ENCODE measurements at regions not wholly inside any gene's neighbourhood (a gene's known extent, or its start where the extent isn't known, plus 50 kb on each side); places are given as distances from the start of the nearest gene placed in this dataset.

- TF ChIP-seq CTCF (IDR thresholded peaks at IDR 0.05; ENCODE audit: insufficient read depth, missing control alignments), result no peak
- DNase-seq (ENCODE audit: insufficient read length, low spot score) (no peak), FAIRE-seq (no peak)
Measured at GRCh38 chr2:120943403-120944034, 207.9 kb downstream of the GLI2 start.

- DNase-seq (ENCODE audit: insufficient read length, low spot score) (no peak), FAIRE-seq (no peak)
- no peak for TF ChIP-seq CTCF (IDR thresholded peaks at IDR 0.05; ENCODE audit: insufficient read depth, missing control alignments)
Measured at GRCh38 chr2:120944575-120944974, 208.9 kb downstream of the GLI2 start.

- FAIRE-seq (no peak), DNase-seq (ENCODE audit: insufficient read length, low spot score) (no peak)
- no peak for TF ChIP-seq CTCF (IDR thresholded peaks at IDR 0.05; ENCODE audit: insufficient read depth, missing control alignments)
Measured at GRCh38 chr2:120945091-120945490, 209.4 kb downstream of the GLI2 start.

- FAIRE-seq (no peak), DNase-seq (ENCODE audit: insufficient read length, low spot score) (no peak)
- TF ChIP-seq CTCF (IDR thresholded peaks at IDR 0.05; ENCODE audit: insufficient read depth, missing control alignments), result no peak
Measured at GRCh38 chr2:120945832-120946499, 210.3 kb downstream of the GLI2 start.

GRCh38 chr2:120947327-120947726 lies 211.7 kb downstream of the GLI2 start:
- no peak for FAIRE-seq
- DNase-seq (ENCODE audit: insufficient read length, low spot score), result no peak

GRCh38 chr2:120947982-120948661 lies 212.5 kb downstream of the GLI2 start:
- no peak for DNase-seq (ENCODE audit: insufficient read length, low spot score)
- no peak for FAIRE-seq
- TF ChIP-seq CTCF (IDR thresholded peaks at IDR 0.05; ENCODE audit: insufficient read depth, missing control alignments), result no peak

More at GRCh38 chr2:120947327-120947726, 211.7 kb downstream of the GLI2 start:
- no peak for TF ChIP-seq CTCF (IDR thresholded peaks at IDR 0.05; ENCODE audit: insufficient read depth, missing control alignments)

GRCh38 chr2:120948662-120949011 lies 213.0 kb downstream of the GLI2 start:
- DNase-seq (ENCODE audit: insufficient read length, low spot score) (no peak), FAIRE-seq (no peak)
- TF ChIP-seq CTCF (IDR thresholded peaks at IDR 0.05; ENCODE audit: insufficient read depth, missing control alignments), result no peak

All from D721Med (cell line).